ENCODE measurements at regions not wholly inside any gene's neighbourhood (a gene's known extent, or its start where the extent isn't known, plus 50 kb on each side); places are given as distances from the start of the nearest gene placed in this dataset.

GRCh38 chr5:124492444-124493224 lies 253.8 kb downstream of the ZNF608 start:
- no peak for TF ChIP-seq EZH2 (IDR thresholded peaks at IDR 0.05)
- no peak for TF ChIP-seq POLR2AphosphoS5 (IDR thresholded peaks at IDR 0.05; ENCODE audit: borderline replicate concordance, low read depth, low read length)
- no peak for TF ChIP-seq FOXP2 (optimal IDR thresholded peaks at IDR 0.05; ENCODE audit: control extremely low read depth, extremely low read length, insufficient read depth)
